ENCODE measurements at regions not wholly inside any gene's neighbourhood (a gene's known extent, or its start where the extent isn't known, plus 50 kb on each side); places are given as distances from the start of the nearest gene placed in this dataset.
A peak's percentile ranks its signal among the peaks of the same experiment; 100 is the strongest.

- peak overlapping the region in 3 of 4 donors; percentile 65 to 79 (median 68) for H3K27ac ChIP-seq (replicated peaks in 1 of 4)
- DNase-seq (ENCODE audit: extremely low spot score): no peak
- TF ChIP-seq POLR2AphosphoS5 (IDR thresholded peaks at IDR 0.05): no peak
- intact Hi-C loops (cut with DNase I): no loop called here
- H3K9me3 ChIP-seq: no peaks in the 10 kb centered on the region
- WGBS: 47% methylated on average over 2 of the region's 2 CpGs
- H3K4me3 ChIP-seq: no peak overlapping the region
- H3K4me1 ChIP-seq: peaks cover 10 to 32% (median 21%) of the 10 kb centered on the region in 4 donors
- H3K36me3 ChIP-seq: no peaks in the 10 kb centered on the region
- H3K27me3 ChIP-seq: no peaks in the 10 kb centered on the region
Measured at GRCh38 chr14:25110106-25110505, 60.2 kb upstream of the STXBP6 start.

GRCh38 chr14:25108959-25109358 is 59.0 kb upstream of the STXBP6 start:
- DNase-seq (ENCODE audit: extremely low spot score): no peak
- TF ChIP-seq POLR2AphosphoS5 (IDR thresholded peaks at IDR 0.05) (no peak), POLR2A (IDR thresholded peaks at IDR 0.05; ENCODE audit: low read depth) (no peak), CTCF (IDR thresholded peaks at IDR 0.05) (no peak), EP300 (IDR thresholded peaks at IDR 0.05) (no peak)
- peak overlapping the region in 1 of 4 donors; percentile 18 for H3K27ac ChIP-seq (replicated peaks in 1 of 4)

GRCh38 chr14:25108291-25108690 is 58.3 kb upstream of the STXBP6 start:
- TF ChIP-seq POLR2A (IDR thresholded peaks at IDR 0.05; ENCODE audit: low read depth) (no peak), CTCF (IDR thresholded peaks at IDR 0.05) (no peak), POLR2AphosphoS5 (IDR thresholded peaks at IDR 0.05) (no peak), EP300 (IDR thresholded peaks at IDR 0.05) (no peak)
- Histone ChIP-seq H3K9me3 (no peaks in the 10 kb centered on the region), H3K4me3 (no peak overlapping the region), H3K27me3 (no peaks in the 10 kb centered on the region), H3K27ac (replicated peaks in 1 of 4) (no peak overlapping the region), H3K4me1 (peaks cover 10 to 32% (median 21%) of the 10 kb centered on the region in 4 donors), H3K36me3 (no peaks in the 10 kb centered on the region)
- WGBS: 66% methylated on average over 2 of the region's 2 CpGs
- DNase-seq (ENCODE audit: extremely low spot score): no peak
- intact Hi-C loops (cut with DNase I): no loop called here

More at GRCh38 chr14:25108959-25109358, 59.0 kb upstream of the STXBP6 start:
- H3K27me3 ChIP-seq: no peaks in the 10 kb centered on the region
- H3K4me3 ChIP-seq: no peak overlapping the region
- no peaks in the 10 kb centered on the region for H3K9me3 ChIP-seq
- intact Hi-C loops (cut with DNase I): no loop called here
- H3K36me3 ChIP-seq: no peaks in the 10 kb centered on the region
- 55% methylated on average over 2 of the region's 2 CpGs for WGBS
- peaks cover 10 to 32% (median 21%) of the 10 kb centered on the region in 4 donors for H3K4me1 ChIP-seq

- DNase-seq (ENCODE audit: extremely low spot score): no peak
- TF ChIP-seq POLR2AphosphoS5 (IDR thresholded peaks at IDR 0.05) (no peak), CTCF (IDR thresholded peaks at IDR 0.05) (no peak), POLR2A (IDR thresholded peaks at IDR 0.05; ENCODE audit: low read depth) (no peak), EP300 (IDR thresholded peaks at IDR 0.05) (no peak)
- Histone ChIP-seq H3K9me3 (no peaks in the 10 kb centered on the region), H3K27me3 (no peaks in the 10 kb centered on the region), H3K4me3 (no peak overlapping the region), H3K4me1 (peaks cover 3 to 6% (median 4%) of the 10 kb centered on the region in 4 donors), H3K27ac (replicated peaks in 1 of 4) (no peak overlapping the region), H3K36me3 (no peaks in the 10 kb centered on the region)
- WGBS: 90% methylated on average over 1 of the region's 2 CpGs
- intact Hi-C loops (cut with DNase I): no loop called here
Measured at GRCh38 chr14:25103820-25104219, 53.9 kb upstream of the STXBP6 start.

GRCh38 chr14:25103271-25103670 is 53.3 kb upstream of the STXBP6 start:
- H3K9me3 ChIP-seq: no peaks in the 10 kb centered on the region
- 79% methylated on average over 4 of the region's 4 CpGs for WGBS
- no peak overlapping the region for H3K27ac ChIP-seq (replicated peaks in 1 of 4)
- H3K36me3 ChIP-seq: no peaks in the 10 kb centered on the region
- intact Hi-C loops (cut with DNase I): no loop called here
- peaks cover 0 to under 1% (median 0%) of the 10 kb centered on the region in 4 donors for H3K4me1 ChIP-seq
- no peaks in the 10 kb centered on the region for H3K27me3 ChIP-seq
- H3K4me3 ChIP-seq: no peak overlapping the region
- no peak for TF ChIP-seq POLR2A (IDR thresholded peaks at IDR 0.05; ENCODE audit: low read depth)
- TF ChIP-seq EP300 (IDR thresholded peaks at IDR 0.05): no peak
- no peak for TF ChIP-seq CTCF (IDR thresholded peaks at IDR 0.05)
- TF ChIP-seq POLR2AphosphoS5 (IDR thresholded peaks at IDR 0.05): no peak
- DNase-seq (ENCODE audit: extremely low spot score): no peak

Measured in esophagus muscularis mucosa (tissue), 4 donors.